Esophagus squamous epithelium (tissue), 4 donors: ENCODE measurements at regions not wholly inside any gene's neighbourhood (a gene's known extent, or its start where the extent isn't known, plus 50 kb on each side); places are given as distances from the start of the nearest gene placed in this dataset.

ENCODE experiments used
- POLR2A ChIP-seq, 4 donors: fragments of 450-650 bp; IDR thresholded peaks; one replicate each; pipeline ENCODE4 v1.6.1; 2017; ENCODE audit warnings: antibody characterized with exemption in 4 of 4, mild to moderate bottlenecking in 4 of 4, moderate library complexity in 3 of 4
- TF ChIP-seq, protein P1 (sequence below), 6 experiments: fragments of 450-650 bp in 4 of 6; fragments of 200-600 bp in 2 of 6; sonication (generic) in 2 of 6; IDR thresholded peaks; one replicate each; pipeline ENCODE4 v1.5.1; 2016 to 2019; ENCODE audit warnings: antibody characterized with exemption in 6 of 6, mild to moderate bottlenecking in 4 of 6, moderate library complexity in 4 of 6

DNA sequence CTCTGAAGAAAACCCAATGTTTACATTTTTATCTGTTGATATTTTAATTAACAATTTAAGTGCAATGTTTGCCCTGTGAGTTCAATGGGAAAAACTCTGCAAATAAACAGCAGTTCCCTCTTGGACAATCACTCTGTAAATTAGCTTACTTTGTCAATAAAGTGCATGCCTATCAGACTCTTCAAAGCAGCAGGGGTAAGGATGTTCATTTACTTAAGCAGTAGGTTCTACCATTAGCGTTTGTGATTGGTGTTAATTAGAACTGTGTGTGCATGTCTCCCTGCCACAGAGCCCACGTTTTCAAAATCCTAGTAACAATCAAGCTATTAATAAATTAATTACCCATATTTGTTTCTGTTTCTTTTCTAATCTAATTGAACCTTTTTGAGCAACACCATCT lies 1921.6 kb upstream of the WWC1 start:
- TF ChIP-seq, protein P1, sequence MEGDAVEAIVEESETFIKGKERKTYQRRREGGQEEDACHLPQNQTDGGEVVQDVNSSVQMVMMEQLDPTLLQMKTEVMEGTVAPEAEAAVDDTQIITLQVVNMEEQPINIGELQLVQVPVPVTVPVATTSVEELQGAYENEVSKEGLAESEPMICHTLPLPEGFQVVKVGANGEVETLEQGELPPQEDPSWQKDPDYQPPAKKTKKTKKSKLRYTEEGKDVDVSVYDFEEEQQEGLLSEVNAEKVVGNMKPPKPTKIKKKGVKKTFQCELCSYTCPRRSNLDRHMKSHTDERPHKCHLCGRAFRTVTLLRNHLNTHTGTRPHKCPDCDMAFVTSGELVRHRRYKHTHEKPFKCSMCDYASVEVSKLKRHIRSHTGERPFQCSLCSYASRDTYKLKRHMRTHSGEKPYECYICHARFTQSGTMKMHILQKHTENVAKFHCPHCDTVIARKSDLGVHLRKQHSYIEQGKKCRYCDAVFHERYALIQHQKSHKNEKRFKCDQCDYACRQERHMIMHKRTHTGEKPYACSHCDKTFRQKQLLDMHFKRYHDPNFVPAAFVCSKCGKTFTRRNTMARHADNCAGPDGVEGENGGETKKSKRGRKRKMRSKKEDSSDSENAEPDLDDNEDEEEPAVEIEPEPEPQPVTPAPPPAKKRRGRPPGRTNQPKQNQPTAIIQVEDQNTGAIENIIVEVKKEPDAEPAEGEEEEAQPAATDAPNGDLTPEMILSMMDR (IDR thresholded peaks at IDR 0.05) = no peak
- TF ChIP-seq POLR2A (IDR thresholded peaks at IDR 0.05) = no peak
